ENCODE measurements at regions not wholly inside any gene's neighbourhood (a gene's known extent, or its start where the extent isn't known, plus 50 kb on each side); places are given as distances from the start of the nearest gene placed in this dataset.

GRCh38 chr3:166836836-166837235 is 543.3 kb downstream of the ZBBX start:
- no peak overlapping the region for H3K9ac ChIP-seq (ENCODE audit: insufficient read depth, low read depth, low read length)
- H3K79me2 ChIP-seq (ENCODE audit: insufficient read depth, low read length), result no peaks in the 10 kb centered on the region
- no peaks in the 10 kb centered on the region for H3K27me3 ChIP-seq (ENCODE audit: control insufficient read depth in 1 of 2, insufficient read depth in 2 of 2, low read length in 2 of 2)
- POLR2A ChIA-PET, result no interaction called here
- H3K27ac ChIP-seq (ENCODE audit: extremely low read length, insufficient read depth, low read length), result no peak overlapping the region
- H2AFZ ChIP-seq (ENCODE audit: low read length), result no peak overlapping the region
- no peak for ATAC-seq
- no peak overlapping the region for H3K4me2 ChIP-seq (ENCODE audit: low read depth, low read length)
- no peaks in the 10 kb centered on the region for H3K9me3 ChIP-seq (ENCODE audit: low read length)
- no peaks in the 10 kb centered on the region for H3K4me1 ChIP-seq (ENCODE audit: insufficient read depth, low read length)
- H4K20me1 ChIP-seq (ENCODE audit: insufficient read depth, low read length), result no peaks in the 10 kb centered on the region
- CTCF ChIA-PET (ENCODE audit: low intra/inter-chr PET ratio, low total read pairs), result no interaction called here
- no TSS peak for BruUV-seq (replicated peaks)
- no peak overlapping the region for H3K4me3 ChIP-seq (replicated peaks in 1 of 3; ENCODE audit: insufficient read depth in 1 of 3, low read depth in 2 of 3, low read length in 3 of 3)
- TF ChIP-seq MYNN (CRISPR knock-in tag; IDR thresholded peaks at IDR 0.05; ENCODE audit: low read depth), result no peak
- no peak for TF ChIP-seq CENPX (CRISPR knock-in tag; IDR thresholded peaks at IDR 0.05)
- no peak for TF ChIP-seq ZSCAN9 (CRISPR knock-in tag; IDR thresholded peaks at IDR 0.05; ENCODE audit: borderline replicate concordance)
- TF ChIP-seq HOXA3 (CRISPR knock-in tag; IDR thresholded peaks at IDR 0.05), result no peak
- intact Hi-C loops (cut with micrococcal nuclease; ENCODE audit: unreplicated experiment) (loop anchor here (5.0 kb wide), 2 partner anchors 195 to 515 kb away; no protein-coding TSS in a partner anchor), in situ Hi-C loops (cut with HindIII; ENCODE audit: extremely low pct_ligation_motif_present, low pct_unique_long_range_greater_than_20kb) (no loop called here)
- no peak for FAIRE-seq
- no peak for DNase-seq (ENCODE audit: low spot score)
- no peaks in the 10 kb centered on the region for H3K36me3 ChIP-seq (replicated peaks in 1 of 2; ENCODE audit: control insufficient read depth in 1 of 2, insufficient read depth in 2 of 2, low read length in 2 of 2)
- 97% methylated on average over 1 of the region's 1 CpG for WGBS (ENCODE audit: low lambda C conversion rate)

DNA sequence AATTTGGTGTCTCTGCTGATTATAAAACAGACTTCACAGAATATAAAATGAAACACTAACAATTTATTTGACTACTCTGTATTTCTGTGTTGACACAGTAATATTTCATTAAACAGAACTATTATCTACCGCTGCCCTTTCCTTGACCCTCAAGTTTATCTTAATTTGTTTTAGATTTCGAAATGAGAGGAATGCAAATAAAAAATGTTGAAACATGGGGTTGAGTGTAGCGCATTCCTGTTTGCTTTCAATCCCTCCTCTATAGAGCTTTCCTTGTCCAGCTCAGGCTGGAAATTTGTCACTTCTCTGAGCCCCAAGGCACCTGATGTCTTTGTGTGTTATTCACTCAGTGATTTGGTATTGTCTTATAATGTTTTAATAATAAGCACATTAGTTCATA is 550.2 kb downstream of the ZBBX start:
- no peak overlapping the region for H3K4me3 ChIP-seq (replicated peaks in 1 of 3; ENCODE audit: insufficient read depth in 1 of 3, low read depth in 2 of 3, low read length in 3 of 3)
- peaks cover 6% of the 10 kb centered on the region; the same call in 1 of the 2 replicates for H3K4me1 ChIP-seq (ENCODE audit: insufficient read depth, low read length)
- WGBS (ENCODE audit: low lambda C conversion rate), result 0% methylated on average over 3 of the region's 3 CpGs
- H3K79me2 ChIP-seq (ENCODE audit: insufficient read depth, low read length), result no peaks in the 10 kb centered on the region
- no peaks in the 10 kb centered on the region for H3K36me3 ChIP-seq (replicated peaks in 1 of 2; ENCODE audit: control insufficient read depth in 1 of 2, insufficient read depth in 2 of 2, low read length in 2 of 2)
- DNase-seq (ENCODE audit: low spot score) (peak; percentile 94), FAIRE-seq (peak; percentile 60), ATAC-seq (peak; percentile 100)
- H3K27ac ChIP-seq (ENCODE audit: extremely low read length, insufficient read depth, low read length), result no peak overlapping the region
- no peak overlapping the region for H2AFZ ChIP-seq (ENCODE audit: low read length)
- ChIA-PET CTCF (ENCODE audit: low intra/inter-chr PET ratio, low total read pairs) (no interaction called here), POLR2A (no interaction called here)
- peaks cover 1 to 5% of the 10 kb centered on the region in 2 experiments; a peak in 2 of 5 replicates for H3K27me3 ChIP-seq (ENCODE audit: control insufficient read depth in 1 of 2, insufficient read depth in 2 of 2, low read length in 2 of 2)
- intact Hi-C loops (cut with micrococcal nuclease; ENCODE audit: unreplicated experiment), result no loop called here
- no peak overlapping the region for H3K9ac ChIP-seq (ENCODE audit: insufficient read depth, low read depth, low read length)
- 0 out of 2 replicates have a peak, but pooled peaks cover 3% of the 10 kb centered on the region for H4K20me1 ChIP-seq (ENCODE audit: insufficient read depth, low read length)
- no TSS peak for BruUV-seq (replicated peaks)
- H3K4me2 ChIP-seq (ENCODE audit: low read depth, low read length), result no peak overlapping the region
- in situ Hi-C loops (cut with HindIII; ENCODE audit: extremely low pct_ligation_motif_present, low pct_unique_long_range_greater_than_20kb), result no loop called here
- no peaks in the 10 kb centered on the region for H3K9me3 ChIP-seq (ENCODE audit: low read length)
- no peak for TF ChIP-seq ZNF225 (CRISPR knock-in tag; IDR thresholded peaks at IDR 0.05)
- no peak for TF ChIP-seq ETV6 (CRISPR knock-in tag; conservative IDR thresholded peaks at IDR 0.05)
- TF ChIP-seq NFAT5 (CRISPR knock-in tag; IDR thresholded peaks at IDR 0.05), result no peak
- TF ChIP-seq KLF16 (CRISPR knock-in tag; IDR thresholded peaks at IDR 0.05), result peak in 1 of 2 experiments; percentile 97; a peak in 2 of 4 replicates
- TF ChIP-seq ZBTB1 (CRISPR knock-in tag; IDR thresholded peaks at IDR 0.05; ENCODE audit: borderline replicate concordance), result no peak
- no peak for TF ChIP-seq ZNF350 (CRISPR knock-in tag; IDR thresholded peaks at IDR 0.05; ENCODE audit: borderline replicate concordance, low read depth)
- TF ChIP-seq MED8 (CRISPR knock-in tag; IDR thresholded peaks at IDR 0.05; ENCODE audit: insufficient replicate concordance), result no peak

All from HepG2 (cell line).